Skeletal muscle tissue (tissue), 3 donors: ENCODE measurements at regions not wholly inside any gene's neighbourhood (a gene's known extent, or its start where the extent isn't known, plus 50 kb on each side); places are given as distances from the start of the nearest gene placed in this dataset.
"Not testable (repeated sequence)": the region's sequence is repeated elsewhere in the genome, so short reads cannot be mapped to it uniquely, and the experiment has no call there.

ENCODE experiments used
- H3K27ac ChIP-seq: one replicate; pipeline ENCODE4 v1.7.0; 2013; ENCODE audit warnings: mild to moderate bottlenecking, low read depth, low read length, inconsistent platforms
- H3K27me3 ChIP-seq, 3 donors: one replicate each; pipeline ENCODE4 v1.7.0; 2013; ENCODE audit warnings: low read length in 3 of 3; ENCODE audit not compliant: control insufficient read depth in 3 of 3, insufficient read depth in 3 of 3
- H3K36me3 ChIP-seq, 3 donors: one replicate each; pipeline ENCODE4 v1.7.0; 2013; ENCODE audit warnings: low read length in 3 of 3; ENCODE audit not compliant: control insufficient read depth in 3 of 3, insufficient read depth in 3 of 3
- H3K4me1 ChIP-seq, 3 donors: one replicate each; pipeline ENCODE4 v1.7.0; 2013; ENCODE audit warnings: low read length in 3 of 3, mild to moderate bottlenecking in 3 of 3; ENCODE audit not compliant: control insufficient read depth in 3 of 3, insufficient read depth in 3 of 3
- H3K4me3 ChIP-seq, 3 donors: one replicate each; pipeline ENCODE4 v1.7.0; 2013; ENCODE audit warnings: low read length in 3 of 3
- H3K9ac ChIP-seq, 3 donors: one replicate each; pipeline ENCODE4 v1.7.0; 2013; ENCODE audit warnings: low read length in 3 of 3, mild to moderate bottlenecking in 3 of 3, moderate library complexity in 2 of 3, low read depth in 1 of 3
- H3K9me3 ChIP-seq, 3 donors: one replicate each; pipeline ENCODE4 v1.7.0; 2013; ENCODE audit warnings: low read length in 3 of 3; ENCODE audit not compliant: control insufficient read depth in 3 of 3
- donor health status: Osteomylitis.

DNA sequence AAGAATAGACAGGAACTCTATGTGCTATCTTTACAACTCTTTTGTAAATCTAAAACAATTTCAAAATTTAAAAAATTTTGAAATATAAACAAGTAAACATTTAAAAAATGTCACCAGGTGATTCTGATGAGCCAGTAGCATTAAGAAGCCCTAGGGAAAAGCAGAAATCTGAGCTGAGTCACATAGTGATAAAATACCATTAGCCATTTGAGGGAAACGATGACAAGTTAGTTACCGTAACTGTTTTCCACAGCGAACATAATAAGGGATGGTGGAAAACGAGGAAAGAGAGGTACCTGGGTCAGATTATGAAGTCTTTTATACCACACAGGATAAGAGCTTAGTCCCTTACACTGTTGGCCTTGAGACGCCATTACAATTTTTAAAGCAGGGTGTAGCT, 55.5 kb downstream of the PRR15 start:
- Histone ChIP-seq H3K27ac (no peak overlapping the region), H3K27me3 (no peaks in the 10 kb centered on the region), H3K9ac (no peak overlapping the region), H3K4me3 (no peak overlapping the region), H3K4me1 (peaks cover 0 to 3% (median 0%) of the 10 kb centered on the region in 3 donors), H3K9me3 (no peaks in the 10 kb centered on the region), H3K36me3 (no peaks in the 10 kb centered on the region)

DNA sequence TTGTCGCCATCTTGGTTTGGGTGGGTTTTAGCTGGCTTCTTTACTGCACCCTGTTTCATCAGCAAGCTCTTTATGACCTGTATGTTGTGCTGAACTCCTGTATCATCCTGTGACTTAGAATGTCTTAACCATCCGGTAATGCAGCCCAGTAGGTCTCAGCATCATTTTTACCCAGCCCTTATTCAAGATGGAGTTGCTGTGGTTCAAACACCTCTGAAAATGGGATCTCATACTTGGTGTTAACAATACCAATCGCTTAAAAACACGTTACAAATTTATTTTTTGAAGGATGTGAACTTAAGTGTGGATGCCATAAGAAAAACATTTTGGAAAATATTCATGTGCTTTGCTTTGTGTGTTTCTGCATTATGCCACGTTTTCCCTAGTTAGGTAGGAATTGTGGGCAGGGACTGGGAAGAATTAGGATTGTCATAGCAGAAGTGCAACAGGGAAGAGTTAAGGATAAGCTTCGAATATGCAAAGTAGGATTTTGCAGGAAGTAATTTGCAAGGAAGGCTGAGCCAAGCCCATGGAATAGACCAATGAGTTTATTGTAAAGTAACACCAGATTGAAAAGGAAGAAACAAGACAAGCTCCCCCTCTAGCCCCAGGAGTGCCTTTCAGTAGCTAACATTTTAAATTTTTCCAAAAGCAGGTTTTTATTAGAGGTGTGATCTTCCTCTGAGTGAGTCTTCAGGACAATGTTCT, 56.4 kb downstream of the PRR15 start:
- no peak overlapping the region for H3K9ac ChIP-seq
- H3K27ac ChIP-seq, result no peak overlapping the region
- no peaks in the 10 kb centered on the region for H3K9me3 ChIP-seq
- no peaks in the 10 kb centered on the region for H3K36me3 ChIP-seq
- no peaks in the 10 kb centered on the region for H3K27me3 ChIP-seq
- no peak overlapping the region for H3K4me3 ChIP-seq
- H3K4me1 ChIP-seq, result peaks cover 0 to 3% (median 0%) of the 10 kb centered on the region in 3 donors

DNA sequence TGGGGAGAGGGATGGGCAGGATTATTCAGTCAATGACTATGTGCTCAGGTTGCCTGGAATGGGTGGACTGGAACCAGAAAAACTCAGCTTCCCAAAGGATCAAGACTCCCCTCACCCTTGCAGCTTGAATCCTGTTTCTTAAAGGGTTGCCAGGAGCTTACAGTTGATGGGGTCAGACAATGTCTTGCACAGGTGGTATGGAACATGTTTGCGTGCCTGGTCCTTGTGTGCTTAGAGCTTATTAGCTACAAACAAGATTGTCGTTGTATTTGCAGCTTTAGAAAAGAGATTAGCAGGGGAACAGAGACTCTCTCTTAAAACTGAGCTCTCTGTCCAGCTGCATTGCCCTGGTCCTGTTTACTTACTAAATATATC, 56.9 kb downstream of the PRR15 start:
- Histone ChIP-seq H3K27ac (no peak overlapping the region), H3K9ac (no peak overlapping the region), H3K9me3 (no peaks in the 10 kb centered on the region), H3K4me3 (no peak overlapping the region), H3K4me1 (peaks cover 0 to 3% (median 0%) of the 10 kb centered on the region in 3 donors), H3K36me3 (no peaks in the 10 kb centered on the region), H3K27me3 (no peaks in the 10 kb centered on the region)

DNA sequence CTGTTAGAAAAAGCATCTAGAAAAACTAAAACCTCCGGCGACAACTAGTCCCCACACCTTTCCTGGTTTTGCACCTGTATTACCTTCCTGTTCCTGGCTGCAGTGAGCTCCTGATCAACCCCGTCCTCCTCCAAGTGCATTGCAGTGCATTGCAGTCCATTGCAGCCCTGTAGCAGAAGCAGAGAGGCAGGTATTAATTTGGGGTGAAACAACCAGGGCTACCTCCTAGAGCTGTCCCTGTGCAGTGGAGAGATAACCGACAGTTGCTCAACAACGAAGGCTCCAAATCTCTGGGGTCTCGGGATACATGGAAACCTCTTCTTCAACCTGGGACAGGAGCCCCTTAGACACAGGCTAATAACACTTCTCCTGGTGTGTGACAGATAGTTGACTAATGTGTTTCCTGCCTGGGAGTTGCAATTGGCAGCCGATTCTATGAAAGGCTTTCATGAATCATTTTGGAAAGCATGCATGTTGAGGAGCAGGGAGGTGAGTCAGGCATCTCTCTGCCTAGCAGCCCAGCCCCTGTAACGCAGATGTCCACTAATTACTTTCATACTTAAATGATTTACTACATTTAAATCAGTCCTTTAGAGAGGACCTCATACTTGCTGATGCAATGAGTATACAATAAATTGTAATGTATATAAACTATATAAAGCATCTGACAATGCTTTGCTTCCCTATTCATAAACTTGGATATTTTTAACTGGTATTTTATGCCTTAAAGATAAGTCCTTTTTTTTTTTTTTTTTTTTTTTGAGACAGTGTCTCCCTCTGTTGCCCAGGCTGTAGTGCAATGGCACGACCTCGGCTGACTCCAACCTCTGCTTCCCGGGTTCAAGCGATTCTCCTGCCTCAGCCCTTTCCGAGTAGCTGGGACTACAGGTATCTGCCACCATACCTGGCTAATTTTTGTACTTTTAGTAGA, 59.0 kb downstream of the PRR15 start:
- Histone ChIP-seq H3K4me3 (no peak overlapping the region), H3K9ac (no peak overlapping the region), H3K27me3 (peaks cover 0 to 6% (median 0%) of the 10 kb centered on the region in 3 donors), H3K36me3 (no peaks in the 10 kb centered on the region), H3K4me1 (peaks cover 0 to 3% (median 0%) of the 10 kb centered on the region in 3 donors), H3K9me3 (no peaks in the 10 kb centered on the region), H3K27ac (no peak overlapping the region)

DNA sequence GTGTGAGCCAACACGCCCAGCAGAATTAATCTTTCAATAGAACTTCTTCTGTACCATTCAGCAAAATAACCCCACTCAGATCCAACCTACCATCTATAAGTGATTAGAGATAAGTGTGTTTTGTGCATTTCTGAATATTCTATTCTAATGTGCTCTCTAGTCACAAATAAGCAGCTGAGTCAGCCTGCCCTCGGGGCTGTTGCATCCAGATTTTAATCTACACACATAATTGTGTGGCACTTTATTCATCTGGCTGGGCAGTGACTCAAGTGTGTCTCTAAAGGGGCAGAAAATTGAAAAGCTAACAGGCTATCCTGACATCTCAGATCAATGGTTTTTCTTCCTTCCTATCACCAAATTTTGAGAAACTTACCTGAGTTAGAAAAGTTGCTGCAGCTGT, 60.3 kb downstream of the PRR15 start:
- Histone ChIP-seq H3K27ac (no peak overlapping the region), H3K36me3 (no peaks in the 10 kb centered on the region), H3K9ac (no peak overlapping the region)

DNA sequence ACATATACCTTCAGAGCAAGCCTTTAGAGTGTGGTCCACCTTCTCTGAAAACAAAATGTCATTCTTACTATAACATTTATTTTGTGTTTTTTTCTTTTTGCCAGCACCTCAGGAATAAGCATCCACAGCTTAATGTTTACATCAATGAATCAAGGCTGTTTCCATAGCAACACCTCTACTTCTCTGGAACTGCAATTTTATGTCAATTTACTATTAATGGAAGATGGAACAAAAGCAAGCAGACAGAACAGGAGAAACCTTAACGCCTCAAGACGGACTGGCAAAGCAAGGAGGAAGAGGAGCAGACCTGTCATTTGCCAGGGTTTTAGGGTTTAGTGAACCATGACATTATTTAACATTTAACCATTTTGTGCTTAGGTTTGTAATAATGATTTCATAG, 63.1 kb downstream of the PRR15 start:
- H3K27ac ChIP-seq, result no peak overlapping the region
- H3K4me1 ChIP-seq, result peaks cover 0 to 3% (median 0%) of the 10 kb centered on the region in 3 donors

More for the DNA sequence above, 60.3 kb downstream of the PRR15 start:
- H3K9me3 ChIP-seq, result no peaks in the 10 kb centered on the region
- peaks cover 0 to 3% (median 0%) of the 10 kb centered on the region in 3 donors for H3K4me1 ChIP-seq
- H3K4me3 ChIP-seq, result no peak overlapping the region
- peaks cover 0 to 7% (median 0%) of the 10 kb centered on the region in 3 donors for H3K27me3 ChIP-seq

DNA sequence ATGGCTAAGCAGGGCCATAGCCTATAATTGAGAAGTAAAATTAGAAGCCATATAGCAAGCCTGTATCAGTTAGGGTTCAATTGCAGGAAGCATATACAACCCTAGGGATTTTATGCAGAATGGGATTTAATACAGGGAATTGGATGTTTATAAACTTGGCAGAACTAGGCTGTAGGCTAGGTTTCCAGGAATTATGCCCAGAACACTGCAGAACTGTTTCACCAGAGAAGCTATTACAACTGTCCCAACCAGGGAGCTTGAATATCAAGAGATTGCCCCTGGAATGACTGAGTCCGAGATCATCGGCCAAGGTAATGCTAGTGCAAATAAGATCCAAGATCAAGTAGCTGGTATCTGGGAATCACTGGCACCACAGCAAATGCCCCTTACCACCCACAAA, 64.0 kb downstream of the PRR15 start:
- H3K27ac ChIP-seq, result no peak overlapping the region
- no peaks in the 10 kb centered on the region for H3K9me3 ChIP-seq
- H3K27me3 ChIP-seq, result peaks cover 0 to 7% (median 0%) of the 10 kb centered on the region in 3 donors
- no peak overlapping the region for H3K9ac ChIP-seq
- no peak overlapping the region for H3K4me3 ChIP-seq
- peaks cover 0 to under 1% (median 0%) of the 10 kb centered on the region in 3 donors for H3K4me1 ChIP-seq
- H3K36me3 ChIP-seq, result no peaks in the 10 kb centered on the region

More for the DNA sequence above, 63.1 kb downstream of the PRR15 start:
- peaks cover 0 to 7% (median 0%) of the 10 kb centered on the region in 3 donors for H3K27me3 ChIP-seq
- H3K9ac ChIP-seq, result no peak overlapping the region
- no peak overlapping the region for H3K4me3 ChIP-seq
- no peaks in the 10 kb centered on the region for H3K9me3 ChIP-seq
- no peaks in the 10 kb centered on the region for H3K36me3 ChIP-seq

DNA sequence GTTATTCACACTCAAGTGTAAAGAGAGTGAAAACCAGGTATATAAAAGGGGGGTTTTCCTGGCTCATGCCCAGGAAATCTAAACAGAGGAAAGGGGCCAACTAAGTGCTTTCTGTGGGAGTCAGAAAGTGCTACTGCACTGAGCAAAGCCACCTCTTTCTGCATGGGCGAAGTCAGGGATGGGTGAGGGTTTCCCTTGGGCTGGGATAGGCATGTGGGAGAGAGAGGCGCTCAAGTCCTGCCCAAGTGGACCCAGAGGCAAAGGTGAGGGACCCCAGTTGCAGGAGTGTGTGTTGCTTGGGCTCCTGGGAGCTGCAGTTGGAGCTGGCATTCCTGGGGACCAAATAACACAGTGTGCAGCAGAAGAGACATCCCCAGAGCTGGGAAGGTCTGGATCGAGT, 65.9 kb downstream of the PRR15 start:
- Histone ChIP-seq H3K9me3 (no peaks in the 10 kb centered on the region), H3K9ac (no peak overlapping the region), H3K36me3 (no peaks in the 10 kb centered on the region), H3K27me3 (peaks cover 0 to 7% (median 0%) of the 10 kb centered on the region in 3 donors), H3K4me1 (no peaks in the 10 kb centered on the region), H3K27ac (no peak overlapping the region), H3K4me3 (no peak overlapping the region)

DNA sequence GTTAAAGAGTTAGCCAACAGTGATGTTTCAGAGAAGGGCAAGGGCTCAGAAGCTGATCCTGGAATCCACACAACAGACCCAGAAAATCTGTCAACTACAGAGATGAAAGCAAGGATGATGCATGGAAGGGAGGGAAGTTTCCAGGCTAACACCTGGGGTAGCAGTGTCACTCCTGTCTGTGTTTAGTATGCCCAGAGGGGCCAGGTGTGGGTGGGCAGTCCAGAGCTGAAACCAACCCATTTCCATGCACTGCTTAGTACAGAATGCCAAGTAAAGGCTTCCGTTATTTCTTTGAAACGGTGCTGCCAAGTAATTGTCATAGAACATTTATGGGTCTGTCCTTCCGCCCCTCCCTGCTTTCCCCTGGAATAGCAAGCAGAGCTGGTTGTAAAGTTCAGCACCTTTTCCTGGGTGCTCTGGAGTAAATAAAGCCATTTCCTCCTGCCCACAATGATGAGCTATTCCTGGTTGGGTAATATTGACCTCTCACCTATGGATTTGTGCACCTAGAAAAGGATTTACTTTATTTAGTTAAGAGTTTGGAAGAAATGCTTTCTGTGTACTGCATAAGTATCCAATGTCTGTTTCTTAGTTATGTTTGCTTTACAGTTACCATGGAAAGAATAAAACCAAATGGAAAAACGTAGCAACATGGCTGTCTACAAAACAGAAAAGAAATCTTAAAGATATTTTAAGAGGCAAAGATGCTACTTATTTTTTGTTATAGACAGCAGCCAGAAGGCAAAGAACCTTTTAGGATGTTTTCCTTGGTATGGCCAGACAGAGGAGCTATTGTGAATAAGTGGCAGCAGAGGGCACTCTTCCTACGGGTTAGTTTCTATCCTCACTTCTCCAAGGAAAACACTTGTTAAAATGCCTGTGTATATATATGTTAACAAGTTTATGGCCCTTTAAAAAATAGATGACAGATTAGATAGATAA, 71.7 kb downstream of the PRR15 start:
- not testable (repeated sequence) for H3K27me3 ChIP-seq

More for the DNA sequence above, 71.7 kb downstream of the PRR15 start:
- H3K4me3 ChIP-seq, H3K9me3 ChIP-seq, H3K4me1 ChIP-seq, H3K36me3 ChIP-seq, H3K27ac ChIP-seq, H3K9ac ChIP-seq: not testable (repeated sequence)
